ENCODE measurements at regions not wholly inside any gene's neighbourhood (a gene's known extent, or its start where the extent isn't known, plus 50 kb on each side); places are given as distances from the start of the nearest gene placed in this dataset.
"Not testable (repeated sequence)": the region's sequence is repeated elsewhere in the genome, so short reads cannot be mapped to it uniquely, and the experiment has no call there.

- TF ChIP-seq EZH2 (IDR thresholded peaks at IDR 0.05; ENCODE audit: insufficient read depth, poor library complexity, severe bottlenecking); EZH2phosphoT487 (IDR thresholded peaks at IDR 0.05; ENCODE audit: insufficient read depth, low read depth): not testable (repeated sequence)
Measured at GRCh38 chr1:192911896-192912656, 103.2 kb downstream of the RGS2 start.

All from GM23248 (cell line).